Sigmoid colon (tissue), 4 donors: ENCODE measurements at regions not wholly inside any gene's neighbourhood (a gene's known extent, or its start where the extent isn't known, plus 50 kb on each side); places are given as distances from the start of the nearest gene placed in this dataset.

Source experiments
- CTCF ChIP-seq, 4 experiments: fragments of 450-650 bp in 3 of 4; fragments of 200-600 bp in 1 of 4; IDR thresholded peaks; one replicate each; pipeline ENCODE4 v1.5.1; 2016 to 2019; ENCODE audit warnings: antibody characterized with exemption in 4 of 4, mild to moderate bottlenecking in 3 of 4, moderate library complexity in 2 of 4
- EP300 ChIP-seq, 4 donors: sonication (generic); formaldehyde crosslinking; IDR thresholded peaks; one replicate each; pipeline ENCODE4 v1.6.1; 2017; ENCODE audit warnings: antibody characterized with exemption in 4 of 4
- POLR2A ChIP-seq, 2 donors: fragments of 450-650 bp; IDR thresholded peaks; one replicate each; pipeline ENCODE4 v1.6.1; 2016; ENCODE audit warnings: antibody characterized with exemption in 2 of 2, mild to moderate bottlenecking in 2 of 2, moderate library complexity in 2 of 2

GRCh38 chr10:5283305-5284158 lies 81.2 kb upstream of the UCN3 start:
- TF ChIP-seq EP300 (IDR thresholded peaks at IDR 0.05) (no peak), POLR2A (IDR thresholded peaks at IDR 0.05) (no peak), CTCF (IDR thresholded peaks at IDR 0.05) (peak in 3 of 4 experiments; percentile 52 to 56 (median 52))
